HG02571 (cell line): ENCODE measurements at regions not wholly inside any gene's neighbourhood (a gene's known extent, or its start where the extent isn't known, plus 50 kb on each side); places are given as distances from the start of the nearest gene placed in this dataset.
"Not testable (repeated sequence)": the region's sequence is repeated elsewhere in the genome, so short reads cannot be mapped to it uniquely, and the experiment has no call there.

Source experiments
- ATAC-seq: cut with Tn5 transposase; IDR thresholded peaks from one replicate; pipeline ENCODE4 v1.9.1; 2021; ENCODE audit warnings: mild to moderate bottlenecking, moderate library complexity; ENCODE audit not compliant: unreplicated experiment

- no peak for ATAC-seq
Observed at GRCh38 chr4:138341739-138342415, 99.7 kb upstream of the SLC7A11 start.

GRCh38 chr4:138338840-138339239, 96.7 kb upstream of the SLC7A11 start:
- no peak for ATAC-seq

GRCh38 chr4:138338222-138338621, 96.1 kb upstream of the SLC7A11 start:
- not testable (repeated sequence) for ATAC-seq

GRCh38 chr4:138334346-138335016, 92.3 kb upstream of the SLC7A11 start:
- no peak for ATAC-seq

- ATAC-seq, result not testable (repeated sequence)
Observed at GRCh38 chr4:138332415-138332814, 90.3 kb upstream of the SLC7A11 start.

GRCh38 chr4:138330531-138330930, 88.4 kb upstream of the SLC7A11 start:
- no peak for ATAC-seq

GRCh38 chr4:138329506-138330070, 87.4 kb upstream of the SLC7A11 start:
- ATAC-seq, result no peak

GRCh38 chr4:138327338-138327737, 85.2 kb upstream of the SLC7A11 start:
- ATAC-seq, result no peak

- ATAC-seq, result no peak
Observed at GRCh38 chr4:138320831-138321230, 78.7 kb upstream of the SLC7A11 start.

- no peak for ATAC-seq
Observed at GRCh38 chr4:138320030-138320429, 77.9 kb upstream of the SLC7A11 start.

GRCh38 chr4:138317175-138317748, 75.1 kb upstream of the SLC7A11 start:
- ATAC-seq, result no peak

- ATAC-seq, result no peak
Observed at GRCh38 chr4:138312536-138312911, 70.4 kb upstream of the SLC7A11 start.

GRCh38 chr4:138311771-138312535, 69.8 kb upstream of the SLC7A11 start:
- no peak for ATAC-seq

- no peak for ATAC-seq
Observed at GRCh38 chr4:138310991-138311390, 68.8 kb upstream of the SLC7A11 start.

GRCh38 chr4:138310498-138310897, 68.3 kb upstream of the SLC7A11 start:
- no peak for ATAC-seq

GRCh38 chr4:138308356-138308755, 66.2 kb upstream of the SLC7A11 start:
- no peak for ATAC-seq

GRCh38 chr4:138307319-138307718, 65.2 kb upstream of the SLC7A11 start:
- no peak for ATAC-seq

GRCh38 chr4:138305050-138305449, 62.9 kb upstream of the SLC7A11 start:
- ATAC-seq, result no peak

- ATAC-seq, result no peak
Observed at GRCh38 chr4:138301536-138301935, 59.4 kb upstream of the SLC7A11 start.

- no peak for ATAC-seq
Observed at GRCh38 chr4:138300616-138301015, 58.5 kb upstream of the SLC7A11 start.

- no peak for ATAC-seq
Observed at GRCh38 chr4:138299881-138300280, 57.7 kb upstream of the SLC7A11 start.
